ENCODE measurements at regions not wholly inside any gene's neighbourhood (a gene's known extent, or its start where the extent isn't known, plus 50 kb on each side); places are given as distances from the start of the nearest gene placed in this dataset.

DNA sequence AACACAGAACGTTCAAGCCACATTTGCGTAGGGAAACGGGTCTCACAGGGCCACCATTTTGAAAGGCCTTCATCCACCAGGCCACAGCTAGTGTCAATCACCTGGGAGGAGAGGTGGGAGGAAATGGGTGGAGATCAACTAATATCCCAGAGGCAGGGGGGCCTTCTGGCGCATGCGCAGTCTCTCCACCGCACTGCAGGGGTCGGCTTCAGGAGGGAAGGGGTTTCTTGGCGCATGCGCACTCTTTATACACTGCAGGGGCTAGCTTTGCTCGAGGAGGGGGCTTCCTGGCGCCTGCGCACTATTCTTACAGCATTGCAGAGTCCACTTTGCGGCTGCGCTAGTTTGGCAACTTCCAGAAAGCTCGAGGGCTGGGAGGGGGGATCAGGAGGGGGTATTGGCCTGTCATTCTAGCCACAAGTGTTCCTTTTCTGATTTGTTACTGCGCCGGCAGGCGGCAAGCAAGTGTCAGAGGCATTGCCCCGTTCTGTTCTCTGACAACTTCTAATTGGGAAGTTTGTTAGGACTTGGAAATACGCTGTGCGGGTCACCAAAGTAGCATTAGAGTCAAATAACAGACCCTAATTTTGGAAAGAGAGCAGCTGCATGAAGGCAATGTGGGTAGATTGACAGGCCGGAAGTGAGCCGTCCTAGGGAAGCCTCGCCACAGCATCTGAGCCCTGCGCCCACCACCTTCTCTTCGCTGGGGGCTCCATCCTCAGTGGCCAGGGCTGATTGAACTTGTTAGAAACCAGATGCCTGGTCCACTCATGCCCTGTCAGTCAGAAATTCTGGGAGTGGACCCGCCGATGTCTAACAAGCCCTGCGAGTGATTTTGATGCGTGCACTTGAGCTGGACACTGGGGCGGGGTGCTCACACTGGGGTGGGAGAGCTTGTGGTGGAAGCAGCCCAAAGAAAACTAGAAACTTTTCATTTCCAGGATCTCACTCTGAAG is 173.5 kb upstream of the NDN start:
- TF ChIP-seq, protein P1, sequence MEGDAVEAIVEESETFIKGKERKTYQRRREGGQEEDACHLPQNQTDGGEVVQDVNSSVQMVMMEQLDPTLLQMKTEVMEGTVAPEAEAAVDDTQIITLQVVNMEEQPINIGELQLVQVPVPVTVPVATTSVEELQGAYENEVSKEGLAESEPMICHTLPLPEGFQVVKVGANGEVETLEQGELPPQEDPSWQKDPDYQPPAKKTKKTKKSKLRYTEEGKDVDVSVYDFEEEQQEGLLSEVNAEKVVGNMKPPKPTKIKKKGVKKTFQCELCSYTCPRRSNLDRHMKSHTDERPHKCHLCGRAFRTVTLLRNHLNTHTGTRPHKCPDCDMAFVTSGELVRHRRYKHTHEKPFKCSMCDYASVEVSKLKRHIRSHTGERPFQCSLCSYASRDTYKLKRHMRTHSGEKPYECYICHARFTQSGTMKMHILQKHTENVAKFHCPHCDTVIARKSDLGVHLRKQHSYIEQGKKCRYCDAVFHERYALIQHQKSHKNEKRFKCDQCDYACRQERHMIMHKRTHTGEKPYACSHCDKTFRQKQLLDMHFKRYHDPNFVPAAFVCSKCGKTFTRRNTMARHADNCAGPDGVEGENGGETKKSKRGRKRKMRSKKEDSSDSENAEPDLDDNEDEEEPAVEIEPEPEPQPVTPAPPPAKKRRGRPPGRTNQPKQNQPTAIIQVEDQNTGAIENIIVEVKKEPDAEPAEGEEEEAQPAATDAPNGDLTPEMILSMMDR (IDR thresholded peaks at IDR 0.05; ENCODE audit: low read depth, low read length), result no peak
- TF ChIP-seq EZH2phosphoT487 (IDR thresholded peaks at IDR 0.05; ENCODE audit: low read depth), result no peak
